ENCODE measurements at regions not wholly inside any gene's neighbourhood (a gene's known extent, or its start where the extent isn't known, plus 50 kb on each side); places are given as distances from the start of the nearest gene placed in this dataset.

DNA sequence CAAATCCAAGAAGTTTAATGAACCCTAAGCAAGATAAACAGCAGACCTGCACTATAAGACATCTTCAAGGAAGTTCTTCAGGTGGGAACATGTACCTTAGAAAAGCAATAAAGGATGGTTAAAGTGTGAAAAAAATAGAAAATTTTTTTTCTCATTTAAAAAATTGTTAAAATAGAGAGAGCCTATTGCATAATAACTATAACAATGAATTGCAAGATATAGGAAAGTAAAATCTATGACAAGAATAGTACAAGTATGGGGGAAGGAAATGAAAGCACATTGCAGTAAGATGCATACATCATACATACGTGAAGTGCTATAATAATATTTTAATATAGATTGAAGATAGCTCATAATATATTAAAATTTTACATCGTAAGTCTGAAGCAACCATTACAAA lies 310.1 kb upstream of the KCNMB2 start:
- TF ChIP-seq, protein P1, sequence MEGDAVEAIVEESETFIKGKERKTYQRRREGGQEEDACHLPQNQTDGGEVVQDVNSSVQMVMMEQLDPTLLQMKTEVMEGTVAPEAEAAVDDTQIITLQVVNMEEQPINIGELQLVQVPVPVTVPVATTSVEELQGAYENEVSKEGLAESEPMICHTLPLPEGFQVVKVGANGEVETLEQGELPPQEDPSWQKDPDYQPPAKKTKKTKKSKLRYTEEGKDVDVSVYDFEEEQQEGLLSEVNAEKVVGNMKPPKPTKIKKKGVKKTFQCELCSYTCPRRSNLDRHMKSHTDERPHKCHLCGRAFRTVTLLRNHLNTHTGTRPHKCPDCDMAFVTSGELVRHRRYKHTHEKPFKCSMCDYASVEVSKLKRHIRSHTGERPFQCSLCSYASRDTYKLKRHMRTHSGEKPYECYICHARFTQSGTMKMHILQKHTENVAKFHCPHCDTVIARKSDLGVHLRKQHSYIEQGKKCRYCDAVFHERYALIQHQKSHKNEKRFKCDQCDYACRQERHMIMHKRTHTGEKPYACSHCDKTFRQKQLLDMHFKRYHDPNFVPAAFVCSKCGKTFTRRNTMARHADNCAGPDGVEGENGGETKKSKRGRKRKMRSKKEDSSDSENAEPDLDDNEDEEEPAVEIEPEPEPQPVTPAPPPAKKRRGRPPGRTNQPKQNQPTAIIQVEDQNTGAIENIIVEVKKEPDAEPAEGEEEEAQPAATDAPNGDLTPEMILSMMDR (IDR thresholded peaks at IDR 0.05), result no peak
- TF ChIP-seq POLR2A (IDR thresholded peaks at IDR 0.05) (no peak), EP300 (IDR thresholded peaks at IDR 0.05) (no peak)

All from ovary (tissue), 3 donors.